HG02938 (cell line): ENCODE measurements at regions not wholly inside any gene's neighbourhood (a gene's known extent, or its start where the extent isn't known, plus 50 kb on each side); places are given as distances from the start of the nearest gene placed in this dataset.

Source experiments
- ATAC-seq: cut with Tn5 transposase; IDR thresholded peaks from one replicate; pipeline ENCODE4 v1.9.1; 2021; ENCODE audit warnings: mild to moderate bottlenecking, moderate library complexity; ENCODE audit not compliant: unreplicated experiment

DNA sequence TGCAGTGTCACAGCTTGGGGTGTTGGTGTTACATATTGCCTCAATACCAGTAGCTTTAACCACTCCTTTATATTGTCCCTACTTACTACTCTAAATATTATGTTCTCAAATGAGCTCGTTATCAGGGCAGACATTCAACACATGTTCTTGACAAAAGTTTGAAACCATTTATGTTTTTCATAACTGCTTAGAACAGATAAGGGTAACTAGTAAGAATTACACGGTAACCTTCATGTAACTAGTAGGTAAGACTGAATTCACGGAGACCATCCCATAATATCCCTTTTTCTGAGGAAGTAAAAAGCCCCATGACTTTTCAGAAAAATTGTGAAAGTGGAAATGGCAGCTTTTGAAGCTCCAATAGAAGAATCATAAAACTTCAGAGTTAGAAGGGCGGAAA is 59.6 kb upstream of the CENPW start:
- no peak for ATAC-seq

DNA sequence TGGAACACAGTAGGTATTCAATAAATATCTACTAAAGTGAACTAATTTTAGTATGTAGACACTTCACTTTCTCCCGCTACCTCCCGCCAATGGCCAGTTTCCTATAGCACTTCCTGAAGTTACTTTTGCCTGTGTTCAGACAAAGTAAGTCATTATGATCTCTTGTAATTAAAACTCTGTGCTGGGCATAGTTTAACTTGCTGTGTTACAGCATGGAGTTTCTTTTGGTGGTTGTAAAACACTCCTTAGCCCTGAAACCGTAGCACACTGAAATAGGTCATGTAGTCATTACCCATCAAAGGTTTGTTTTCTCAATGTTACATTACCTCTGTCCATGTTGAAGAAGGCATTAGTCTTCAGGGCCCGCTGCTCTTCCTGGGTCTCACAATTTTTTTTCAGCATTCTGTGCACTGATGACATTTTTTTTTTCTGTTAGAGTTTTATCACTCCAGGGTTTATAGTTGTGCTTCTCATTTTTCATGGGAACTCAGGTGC is 54.0 kb upstream of the CENPW start:
- no peak for ATAC-seq
